GM19438 (cell line): ENCODE measurements at regions not wholly inside any gene's neighbourhood (a gene's known extent, or its start where the extent isn't known, plus 50 kb on each side); places are given as distances from the start of the nearest gene placed in this dataset.

ENCODE experiments used
- ATAC-seq: cut with Tn5 transposase; IDR thresholded peaks from one replicate; pipeline ENCODE4 v1.9.1; 2021; ENCODE audit warnings: low read depth; ENCODE audit not compliant: unreplicated experiment

GRCh38 chr18:42184685-42185477 is 229.8 kb downstream of the PIK3C3 start:
- ATAC-seq, result no peak

GRCh38 chr18:42185486-42185885 is 230.5 kb downstream of the PIK3C3 start:
- no peak for ATAC-seq

GRCh38 chr18:42187611-42188380 is 232.8 kb downstream of the PIK3C3 start:
- no peak for ATAC-seq

GRCh38 chr18:42190643-42191042 is 235.6 kb downstream of the PIK3C3 start:
- no peak for ATAC-seq

GRCh38 chr18:42192251-42193248 is 237.5 kb downstream of the PIK3C3 start:
- no peak for ATAC-seq

GRCh38 chr18:42196651-42197050 is 241.6 kb downstream of the PIK3C3 start:
- no peak for ATAC-seq

- no peak for ATAC-seq
These were observed 246.1 kb downstream of the PIK3C3 start for GRCh38 chr18:42201137-42201536.

- no peak for ATAC-seq
These were observed 256.2 kb downstream of the PIK3C3 start for GRCh38 chr18:42211201-42211600.

- no peak for ATAC-seq
These were observed 267.5 kb downstream of the PIK3C3 start for GRCh38 chr18:42222557-42222956.

GRCh38 chr18:42228581-42228980 is 273.5 kb downstream of the PIK3C3 start:
- no peak for ATAC-seq

GRCh38 chr18:42229211-42230210 is 274.5 kb downstream of the PIK3C3 start:
- peak; percentile 99 for ATAC-seq

GRCh38 chr18:42230636-42231035 is 275.6 kb downstream of the PIK3C3 start:
- ATAC-seq, result no peak

GRCh38 chr18:42231284-42231683 is 276.2 kb downstream of the PIK3C3 start:
- no peak for ATAC-seq

- ATAC-seq, result no peak
These were observed 276.8 kb downstream of the PIK3C3 start for GRCh38 chr18:42231796-42232195.

- ATAC-seq, result no peak
These were observed 278.9 kb downstream of the PIK3C3 start for GRCh38 chr18:42233908-42234307.

GRCh38 chr18:42242758-42243157 is 287.7 kb downstream of the PIK3C3 start:
- no peak for ATAC-seq

- ATAC-seq, result no peak
These were observed 290.1 kb downstream of the PIK3C3 start for GRCh38 chr18:42245137-42245536.

- no peak for ATAC-seq
These were observed 301.1 kb downstream of the PIK3C3 start for GRCh38 chr18:42255908-42256765.
